H1 (cell line): ENCODE measurements at regions not wholly inside any gene's neighbourhood (a gene's known extent, or its start where the extent isn't known, plus 50 kb on each side); places are given as distances from the start of the nearest gene placed in this dataset.

ENCODE experiments used
- CTCF ChIA-PET: fragments of 300-600 bp; sonication (Branson Sonifier 250); formaldehyde crosslinking; loops from one replicate; lab custom pipeline; 2021; ENCODE audit not compliant: partially characterized antibody; lab: Charles Lee
- POLR2A ChIA-PET: fragments of 300-600 bp; sonication (Branson Sonifier 250); formaldehyde crosslinking; loops from one replicate; lab custom pipeline; 2021; ENCODE audit warnings: inconsistent platforms; ENCODE audit not compliant: partially characterized antibody; lab: Charles Lee
- DNase-seq, 2 experiments: peaks; one replicate each; pipeline versions ENCODE4 v3.0.0 to v3.0.0-alpha.2; 2010 to 2022; ENCODE audit warnings: low spot score in 2 of 2, low read depth in 1 of 2, mixed read lengths in 1 of 2
- FAIRE-seq: peaks from 2 replicates; lab custom pipeline; 2011; peaks lifted over from hg19 to GRCh38; lab: Jason Lieb, UNC
- H2AFZ ChIP-seq: 2 replicates; pipeline ENCODE4 v1.8.1; 2012; ENCODE audit warnings: low read length, inconsistent platforms
- H2AK5ac ChIP-seq: 2 replicates; pipeline ENCODE4 v1.6.1; 2013; ENCODE audit warnings: low read depth, low read length
- H2BK120ac ChIP-seq: replicated peaks from 2 replicates; pipeline ENCODE3; 2013; ENCODE audit warnings: low read depth, low read length, inconsistent platforms
- H2BK12ac ChIP-seq: 2 replicates; pipeline ENCODE4 v1.6.1; 2013; ENCODE audit warnings: low read depth, low read length
- H2BK15ac ChIP-seq: 2 replicates; pipeline ENCODE4 v1.6.1; 2013; ENCODE audit warnings: low read length
- H2BK20ac ChIP-seq: 2 replicates; pipeline ENCODE4 v1.6.1; 2013; ENCODE audit warnings: low read length
- H2BK5ac ChIP-seq: 2 replicates; pipeline ENCODE4 v1.6.1; 2013; ENCODE audit warnings: low read depth, low read length
- H3K14ac ChIP-seq: 2 replicates; pipeline ENCODE4 v1.6.1; 2013; ENCODE audit warnings: inconsistent platforms; ENCODE audit not compliant: insufficient read length
- H3K18ac ChIP-seq: 2 replicates; pipeline ENCODE4 v1.6.1; 2013; ENCODE audit warnings: low read length; ENCODE audit errors: extremely low read depth
- H3K23ac ChIP-seq: 2 replicates; pipeline ENCODE4 v1.6.1; 2013; ENCODE audit warnings: inconsistent platforms; ENCODE audit not compliant: insufficient read length
- H3K23me2 ChIP-seq: 2 replicates; pipeline ENCODE4 v1.6.1; 2013; ENCODE audit warnings: low read depth, low read length
- H3K27ac ChIP-seq: 2 replicates; pipeline ENCODE4 v1.6.1; 2011; ENCODE audit warnings: low read depth, low read length, inconsistent platforms
- H3K27me3 ChIP-seq, 4 experiments: replicated peaks in 1 of 4; 1 replicate in 1 of 4; 2 replicates in 3 of 4; pipeline versions ENCODE4 v1.6.1 to v1.8.1; 2011 to 2013; ENCODE audit warnings: low read length in 3 of 4, mild to moderate bottlenecking in 3 of 4, inconsistent platforms in 2 of 4, mixed read lengths in 2 of 4, moderate library complexity in 1 of 4; ENCODE audit not compliant: control insufficient read depth in 3 of 4, insufficient read depth in 3 of 4; ENCODE audit errors: extremely low read depth in 1 of 4
- H3K36me3 ChIP-seq, 4 experiments: 2 replicates each; pipeline versions ENCODE4 v1.6.1 to v1.8.1; 2011 to 2013; ENCODE audit warnings: mild to moderate bottlenecking in 4 of 4, low read length in 3 of 4, moderate library complexity in 2 of 4, control low read depth in 1 of 4, inconsistent platforms in 1 of 4; ENCODE audit not compliant: insufficient read depth in 4 of 4, control insufficient read depth in 2 of 4
- H3K4ac ChIP-seq: replicated peaks from 2 replicates; pipeline ENCODE3; 2013; ENCODE audit warnings: low read length, low read depth, mixed read lengths, inconsistent platforms; ENCODE audit not compliant: insufficient read length
- H3K4me1 ChIP-seq, 4 experiments: replicated peaks in 1 of 4; 1 replicate in 1 of 4; 2 replicates in 3 of 4; pipeline versions ENCODE4 v1.6.1 to v1.8.1; 2011 to 2013; ENCODE audit warnings: low read length in 3 of 4, inconsistent platforms in 2 of 4, mixed read lengths in 1 of 4; ENCODE audit not compliant: insufficient read depth in 4 of 4, control insufficient read depth in 3 of 4
- H3K4me2 ChIP-seq, 2 experiments: 2 replicates each; pipeline versions ENCODE4 v1.6.1 to v1.8.1; 2011 to 2013; ENCODE audit warnings: low read depth in 2 of 2, low read length in 2 of 2, control low read depth in 1 of 2, inconsistent platforms in 1 of 2, mild to moderate bottlenecking in 1 of 2; ENCODE audit not compliant: insufficient read depth in 1 of 2
- H3K4me3 ChIP-seq, 4 experiments: fragments of 200-600, 300-600 bp in 1 of 4; sonication (generic), shearing (Covaris generic), sonication (Bioruptor Twin) in 1 of 4; 2 replicates each; pipeline versions ENCODE4 v1.5.1 to v1.8.1; 2011 to 2016; ENCODE audit warnings: low read length in 4 of 4, low read depth in 3 of 4, control low read depth in 2 of 4, inconsistent platforms in 2 of 4, mild to moderate bottlenecking in 2 of 4, mixed read lengths in 1 of 4, moderate library complexity in 1 of 4; ENCODE audit not compliant: insufficient read depth in 2 of 4; ENCODE audit errors: extremely low read depth in 1 of 4
- H3K56ac ChIP-seq: replicated peaks from 2 replicates; pipeline ENCODE3; 2013; ENCODE audit warnings: low read depth, mild to moderate bottlenecking, mixed read lengths, low read length, inconsistent platforms; ENCODE audit not compliant: insufficient read length
- H3K79me1 ChIP-seq: 2 replicates; pipeline ENCODE4 v1.6.1; 2013; ENCODE audit warnings: low read depth, low read length, control low read depth
- H3K79me2 ChIP-seq, 2 experiments: 2 replicates each; pipeline versions ENCODE4 v1.6.1 to v1.8.1; 2012 to 2013; ENCODE audit warnings: low read length in 2 of 2, mild to moderate bottlenecking in 2 of 2, inconsistent platforms in 1 of 2; ENCODE audit not compliant: insufficient read depth in 2 of 2, control insufficient read depth in 1 of 2
- H3K9ac ChIP-seq, 4 experiments: replicated peaks in 1 of 4; 1 replicate in 1 of 4; 2 replicates in 3 of 4; pipeline versions ENCODE4 v1.6.1 to v1.8.1; 2011 to 2013; ENCODE audit warnings: low read depth in 3 of 4, low read length in 3 of 4, control low read depth in 2 of 4, mild to moderate bottlenecking in 2 of 4, moderate library complexity in 2 of 4, inconsistent platforms in 1 of 4; ENCODE audit errors: extremely low read depth in 1 of 4
- H3K9me3 ChIP-seq, 2 experiments: 2 replicates each; pipeline versions ENCODE4 v1.6.1 to v1.8.1; 2012 to 2013; ENCODE audit warnings: mild to moderate bottlenecking in 2 of 2, moderate library complexity in 2 of 2, control low read depth in 1 of 2, inconsistent platforms in 1 of 2, low read depth in 1 of 2, low read length in 1 of 2, mixed read lengths in 1 of 2; ENCODE audit not compliant: insufficient read depth in 2 of 2
- H4K20me1 ChIP-seq, 2 experiments: replicated peaks in 1 of 2; 2 replicates each; pipeline versions ENCODE3 to v1.8.1; 2011 to 2013; ENCODE audit warnings: inconsistent platforms in 2 of 2, low read length in 2 of 2, mild to moderate bottlenecking in 1 of 2; ENCODE audit not compliant: insufficient read depth in 2 of 2, control insufficient read depth in 1 of 2
- H4K5ac ChIP-seq: 2 replicates; pipeline ENCODE4 v1.6.1; 2013; ENCODE audit warnings: low read length, low read depth, mixed read lengths, inconsistent platforms; ENCODE audit not compliant: insufficient read length
- H4K8ac ChIP-seq: 2 replicates; pipeline ENCODE4 v1.8.0; 2013; ENCODE audit warnings: mild to moderate bottlenecking, moderate library complexity, low read length, inconsistent platforms; ENCODE audit not compliant: insufficient read depth; ENCODE audit errors: extremely low read depth
- H4K91ac ChIP-seq: replicated peaks from 2 replicates; pipeline ENCODE3; 2013; ENCODE audit warnings: low read length, mixed read lengths, inconsistent platforms; ENCODE audit not compliant: insufficient read length
- CEBPB ChIP-seq: IDR thresholded peaks from 2 replicates; pipeline ENCODE4 v1.6.1; 2012; ENCODE audit warnings: low read depth, low read length
- CREB1 ChIP-seq: IDR thresholded peaks from 2 replicates; pipeline ENCODE4 v1.6.1; 2012; ENCODE audit warnings: inconsistent platforms
- GTF2F1 ChIP-seq: IDR thresholded peaks from 2 replicates; pipeline ENCODE4 v1.6.1; 2012; ENCODE audit warnings: low read depth, low read length, improper control_type of control experiment, borderline replicate concordance
- HDAC6 ChIP-seq: IDR thresholded peaks from one replicate; pipeline ENCODE4 v1.7.1; 2012; ENCODE audit warnings: low read depth, mild to moderate bottlenecking, inconsistent platforms, low read length, moderate library complexity
- KDM5A ChIP-seq: fragments of 200-600 bp; IDR thresholded peaks from 2 replicates; pipeline ENCODE4 v1.7.1; 2012; ENCODE audit warnings: mild to moderate bottlenecking, low read length, inconsistent platforms, mixed read lengths
- PHF8 ChIP-seq: fragments of 200-600 bp; sonication (generic); conservative IDR thresholded peaks from 2 replicates; pipeline ENCODE4 v1.7.1; 2012; ENCODE audit warnings: low read depth, mild to moderate bottlenecking, inconsistent platforms, low read length, moderate library complexity
- SIRT6 ChIP-seq: IDR thresholded peaks from one replicate; pipeline ENCODE4 v1.7.1; 2012; ENCODE audit warnings: low read length, inconsistent platforms
- WGBS, 2 experiments: shearing (Covaris generic) in 1 of 2; methylation state at CpG; one replicate each; pipeline versions ENCODE4 v1.1.6 to v1.1.7; 2013 to 2015; ENCODE audit warnings: low lambda C conversion rate in 2 of 2, mixed read lengths in 2 of 2, inconsistent platforms in 1 of 2, low coverage in 1 of 2, missing lambda C conversion rate in 1 of 2; ENCODE audit not compliant: insufficient replicate concordance in 2 of 2, insufficient coverage in 1 of 2, insufficient read length in 1 of 2; ENCODE audit errors: extremely low coverage in 1 of 2, missing lambda C conversion rate in 1 of 2; 5-methylcytosine and 5-hydroxymethylcytosine counted together
- TF ChIP-seq, protein P1 (sequence below): IDR thresholded peaks from 2 replicates; pipeline ENCODE4 v1.6.1; 2012; ENCODE audit warnings: low read length, inconsistent platforms

GRCh38 chr2:12257476-12257875 lies 459.3 kb upstream of the TRIB2 start:
- ChIA-PET POLR2A (no interaction called here), CTCF (no interaction called here)
- Histone ChIP-seq H3K4me1 (peaks cover 0 to 15% (median 2%) of the 10 kb centered on the region in 4 experiments; a peak in 3 of 7 replicates), H3K56ac (no peak overlapping the region), H4K91ac (no peak overlapping the region), H3K18ac (no peak overlapping the region), H2BK15ac (no peak overlapping the region), H3K23ac (no peak overlapping the region), H3K79me1 (no peaks in the 10 kb centered on the region), H3K9ac (no peak overlapping the region), H4K5ac (no peak overlapping the region), H3K4me2 (no peak overlapping the region), H3K23me2 (no peaks in the 10 kb centered on the region), H3K79me2 (no peaks in the 10 kb centered on the region), H3K4ac (no peak overlapping the region), H2BK20ac (no peak overlapping the region), H3K27ac (no peak overlapping the region), H3K9me3 (no peaks in the 10 kb centered on the region), H3K36me3 (no peaks in the 10 kb centered on the region), H2AK5ac (no peak overlapping the region), H2BK120ac (no peak overlapping the region), H4K8ac (no peak overlapping the region), H3K14ac (no peak overlapping the region), H2AFZ (0 out of 2 replicates have a peak overlapping the region, but pooled peaks have one; percentile 17), H3K4me3 (no peak overlapping the region), H3K27me3 (peaks cover 0 to 1% (median 0%) of the 10 kb centered on the region in 4 experiments; a peak in 1 of 7 replicates), H4K20me1 (no peaks in the 10 kb centered on the region), H2BK5ac (no peak overlapping the region), H2BK12ac (no peak overlapping the region)
- WGBS, 2 experiments, result 98% methylated on average over 3 of the region's 3 CpGs; no CpG with 5 or more reads in 1 of the 2 experiments
- no peak for FAIRE-seq
- no peak for DNase-seq
- no peak for TF ChIP-seq PHF8
- TF ChIP-seq, protein P1, sequence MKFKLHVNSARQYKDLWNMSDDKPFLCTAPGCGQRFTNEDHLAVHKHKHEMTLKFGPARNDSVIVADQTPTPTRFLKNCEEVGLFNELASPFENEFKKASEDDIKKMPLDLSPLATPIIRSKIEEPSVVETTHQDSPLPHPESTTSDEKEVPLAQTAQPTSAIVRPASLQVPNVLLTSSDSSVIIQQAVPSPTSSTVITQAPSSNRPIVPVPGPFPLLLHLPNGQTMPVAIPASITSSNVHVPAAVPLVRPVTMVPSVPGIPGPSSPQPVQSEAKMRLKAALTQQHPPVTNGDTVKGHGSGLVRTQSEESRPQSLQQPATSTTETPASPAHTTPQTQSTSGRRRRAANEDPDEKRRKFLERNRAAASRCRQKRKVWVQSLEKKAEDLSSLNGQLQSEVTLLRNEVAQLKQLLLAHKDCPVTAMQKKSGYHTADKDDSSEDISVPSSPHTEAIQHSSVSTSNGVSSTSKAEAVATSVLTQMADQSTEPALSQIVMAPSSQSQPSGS, result no peak
- no peak for TF ChIP-seq CEBPB
- TF ChIP-seq HDAC6, result no peak
- no peak for TF ChIP-seq GTF2F1
- no peak for TF ChIP-seq CREB1
- TF ChIP-seq SIRT6, result no peak
- no peak for TF ChIP-seq KDM5A
